GM12873 (cell line): ENCODE measurements at regions not wholly inside any gene's neighbourhood (a gene's known extent, or its start where the extent isn't known, plus 50 kb on each side); places are given as distances from the start of the nearest gene placed in this dataset.

Experiments used
- TF ChIP-seq, protein P1 (sequence below): IDR thresholded peaks from 2 replicates; pipeline ENCODE4 v1.5.1; 2012; ENCODE audit warnings: low read depth, mild to moderate bottlenecking, moderate library complexity, low read length, control low read depth; ENCODE audit not compliant: insufficient read depth; ENCODE audit errors: missing control alignments

- TF ChIP-seq, protein P1, sequence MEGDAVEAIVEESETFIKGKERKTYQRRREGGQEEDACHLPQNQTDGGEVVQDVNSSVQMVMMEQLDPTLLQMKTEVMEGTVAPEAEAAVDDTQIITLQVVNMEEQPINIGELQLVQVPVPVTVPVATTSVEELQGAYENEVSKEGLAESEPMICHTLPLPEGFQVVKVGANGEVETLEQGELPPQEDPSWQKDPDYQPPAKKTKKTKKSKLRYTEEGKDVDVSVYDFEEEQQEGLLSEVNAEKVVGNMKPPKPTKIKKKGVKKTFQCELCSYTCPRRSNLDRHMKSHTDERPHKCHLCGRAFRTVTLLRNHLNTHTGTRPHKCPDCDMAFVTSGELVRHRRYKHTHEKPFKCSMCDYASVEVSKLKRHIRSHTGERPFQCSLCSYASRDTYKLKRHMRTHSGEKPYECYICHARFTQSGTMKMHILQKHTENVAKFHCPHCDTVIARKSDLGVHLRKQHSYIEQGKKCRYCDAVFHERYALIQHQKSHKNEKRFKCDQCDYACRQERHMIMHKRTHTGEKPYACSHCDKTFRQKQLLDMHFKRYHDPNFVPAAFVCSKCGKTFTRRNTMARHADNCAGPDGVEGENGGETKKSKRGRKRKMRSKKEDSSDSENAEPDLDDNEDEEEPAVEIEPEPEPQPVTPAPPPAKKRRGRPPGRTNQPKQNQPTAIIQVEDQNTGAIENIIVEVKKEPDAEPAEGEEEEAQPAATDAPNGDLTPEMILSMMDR, result no peak
Measured at GRCh38 chr13:70622796-70623195, 514.5 kb upstream of the KLHL1 start.

GRCh38 chr13:70619936-70620335, 511.7 kb upstream of the KLHL1 start:
- TF ChIP-seq, protein P1, result no peak

- TF ChIP-seq, protein P1, result no peak
Measured at GRCh38 chr13:70616847-70617246, 508.6 kb upstream of the KLHL1 start.

GRCh38 chr13:70613295-70613694, 505.0 kb upstream of the KLHL1 start:
- TF ChIP-seq, protein P1, result no peak

DNA sequence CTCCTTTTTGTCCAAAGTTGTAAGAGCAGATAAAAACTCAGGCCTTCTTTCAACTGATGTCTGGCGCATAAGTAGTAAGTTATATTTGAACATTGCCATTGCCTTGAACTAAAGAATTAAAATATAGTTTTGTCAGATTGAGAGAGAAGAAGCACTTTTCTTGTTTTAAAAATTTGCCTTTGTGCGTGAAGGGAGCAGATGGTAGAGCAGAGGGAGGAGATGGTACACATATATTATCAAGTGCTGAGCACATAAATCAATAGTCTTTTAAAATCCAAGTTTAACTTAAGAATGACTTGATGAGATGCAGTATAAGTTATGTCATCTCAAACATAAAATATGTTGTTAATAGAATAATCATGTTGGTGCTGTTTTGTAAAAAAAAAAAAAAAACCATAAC, 504.6 kb upstream of the KLHL1 start:
- TF ChIP-seq, protein P1, result no peak

DNA sequence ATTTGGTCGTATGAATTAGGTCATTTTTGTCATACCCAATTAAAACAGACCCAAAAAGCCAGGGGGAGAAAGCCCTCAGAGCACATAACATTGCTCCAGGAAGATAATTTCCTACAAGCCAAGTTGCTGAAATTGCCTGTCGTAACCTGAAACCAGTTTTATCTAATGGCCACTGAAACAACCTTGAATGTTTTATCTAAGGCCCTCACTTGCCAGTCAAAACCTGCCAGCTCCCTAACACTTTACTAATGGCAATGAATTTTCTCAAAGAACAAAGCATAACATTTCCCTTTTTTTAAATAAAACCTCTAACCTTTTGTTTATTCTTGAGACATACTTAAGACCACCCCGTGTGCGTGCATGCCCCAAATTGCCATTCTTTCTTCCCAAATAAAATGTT, 496.2 kb upstream of the KLHL1 start:
- TF ChIP-seq, protein P1, result no peak

DNA sequence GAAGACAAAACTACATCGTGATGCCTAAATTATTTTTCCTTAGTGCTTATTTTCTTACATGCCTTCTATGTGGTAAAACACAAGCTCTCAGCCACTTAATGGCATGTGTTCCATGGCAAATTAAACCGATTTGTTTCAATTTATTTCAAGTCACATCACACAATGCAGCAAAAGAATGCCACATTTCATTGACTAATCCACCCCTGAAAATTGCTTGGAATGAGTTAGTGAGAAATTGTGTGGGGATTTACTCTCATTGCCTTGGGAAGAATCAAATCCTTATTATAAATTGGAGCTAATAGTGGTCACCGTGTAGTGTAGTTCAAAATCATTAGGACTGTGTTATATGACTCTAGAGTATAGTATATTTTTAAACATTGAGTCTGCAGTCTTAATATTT, 485.5 kb upstream of the KLHL1 start:
- TF ChIP-seq, protein P1, result no peak
